Adipocyte (in vitro differentiated cells): ENCODE measurements at regions not wholly inside any gene's neighbourhood (a gene's known extent, or its start where the extent isn't known, plus 50 kb on each side); places are given as distances from the start of the nearest gene placed in this dataset.

Experiments used
- DNase-seq: peaks from one replicate; pipeline ENCODE4 v3.0.0-alpha.2; 2015; ENCODE audit warnings: low read depth
- H3K27me3 ChIP-seq: replicated peaks from 2 replicates; pipeline ENCODE4 v1.7.0; 2013; ENCODE audit warnings: mild to moderate bottlenecking, low read length, moderate library complexity; ENCODE audit not compliant: control insufficient read depth, insufficient read depth
- H3K36me3 ChIP-seq: 2 replicates; pipeline ENCODE4 v1.7.0; 2013; ENCODE audit warnings: low read length, mild to moderate bottlenecking, moderate library complexity; ENCODE audit not compliant: control insufficient read depth, insufficient read depth, severe bottlenecking
- H3K4me1 ChIP-seq: 2 replicates; pipeline ENCODE4 v1.7.0; 2013; ENCODE audit warnings: mild to moderate bottlenecking, low read length, moderate library complexity; ENCODE audit not compliant: control insufficient read depth, insufficient read depth
- H3K4me3 ChIP-seq: 2 replicates; pipeline ENCODE4 v1.7.0; 2013; ENCODE audit warnings: mild to moderate bottlenecking, low read length, moderate library complexity
- H3K9ac ChIP-seq: 2 replicates; pipeline ENCODE4 v1.7.0; 2013; ENCODE audit warnings: mild to moderate bottlenecking, low read length, moderate library complexity
- H3K9me3 ChIP-seq: 2 replicates; pipeline ENCODE4 v1.7.0; 2013; ENCODE audit warnings: mild to moderate bottlenecking, low read length, moderate library complexity; ENCODE audit not compliant: control insufficient read depth

DNA sequence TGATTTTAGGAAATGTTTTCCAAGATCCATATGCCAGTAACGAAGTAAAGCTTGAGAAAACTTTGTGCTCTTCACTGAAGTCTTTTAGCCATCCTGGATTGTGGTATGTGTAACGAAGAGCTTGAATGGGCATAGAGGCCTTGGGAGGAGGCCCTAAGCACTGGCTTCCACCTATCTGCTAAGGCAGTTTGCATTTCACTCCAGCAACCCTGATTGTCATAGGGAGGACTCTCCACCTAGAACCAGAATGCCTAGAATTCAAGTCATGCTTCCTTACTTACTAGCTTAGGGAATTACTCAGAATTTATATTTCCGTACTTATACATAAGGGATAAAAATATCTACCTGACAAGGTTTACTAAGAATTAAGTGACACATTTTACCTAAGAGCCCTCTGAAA, 451.5 kb downstream of the FBXO15 start:
- H3K9me3 ChIP-seq = no peaks in the 10 kb centered on the region
- no peak overlapping the region for H3K9ac ChIP-seq
- no peak overlapping the region for H3K4me3 ChIP-seq
- H3K27me3 ChIP-seq = no peaks in the 10 kb centered on the region
- no peaks in the 10 kb centered on the region for H3K4me1 ChIP-seq
- no peak for DNase-seq
- no peaks in the 10 kb centered on the region for H3K36me3 ChIP-seq

DNA sequence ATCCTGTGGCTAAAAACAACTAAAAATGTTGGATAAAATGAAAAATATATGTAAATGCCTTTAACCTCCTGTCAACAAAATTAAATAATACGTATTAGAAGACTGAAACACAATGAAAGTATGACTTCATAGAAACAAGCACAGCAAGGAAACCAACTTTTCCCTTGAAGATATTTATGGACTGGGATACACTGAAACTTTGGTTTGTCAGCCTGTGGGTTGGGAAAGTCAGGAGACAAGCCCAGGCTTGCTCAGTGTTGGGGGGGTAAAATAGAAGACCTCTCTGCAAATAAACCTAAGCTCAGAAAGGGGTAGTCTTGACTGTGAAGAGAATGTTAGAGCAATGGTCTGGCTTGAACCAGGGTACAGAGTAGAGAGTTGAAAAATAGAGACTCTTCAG, 454.5 kb downstream of the FBXO15 start:
- no peaks in the 10 kb centered on the region for H3K4me1 ChIP-seq
- no peaks in the 10 kb centered on the region for H3K27me3 ChIP-seq
- no peaks in the 10 kb centered on the region for H3K9me3 ChIP-seq
- no peak overlapping the region for H3K9ac ChIP-seq
- no peak overlapping the region for H3K4me3 ChIP-seq
- DNase-seq = no peak
- no peaks in the 10 kb centered on the region for H3K36me3 ChIP-seq

DNA sequence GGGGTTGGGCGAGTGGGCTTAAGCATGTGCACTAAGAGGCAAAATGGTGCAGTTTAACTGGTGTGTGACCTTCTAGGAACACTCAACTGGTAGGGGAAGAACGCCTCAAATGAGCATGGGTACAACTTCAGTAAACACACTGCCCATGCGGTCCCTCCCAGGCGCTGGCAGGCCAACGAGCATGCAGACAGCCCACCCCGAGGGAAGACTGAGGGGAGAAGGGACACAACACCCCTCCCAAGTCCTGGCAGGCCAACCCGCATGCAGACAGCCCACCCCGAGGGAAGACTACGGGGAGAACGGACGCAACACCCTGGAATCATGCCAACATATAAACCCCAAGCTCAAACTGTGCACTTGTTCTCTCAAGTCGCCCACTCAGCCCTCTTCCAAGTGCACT, 456.0 kb downstream of the FBXO15 start:
- H3K9me3 ChIP-seq = no peaks in the 10 kb centered on the region
- H3K36me3 ChIP-seq = no peaks in the 10 kb centered on the region
- no peaks in the 10 kb centered on the region for H3K27me3 ChIP-seq
- H3K9ac ChIP-seq = no peak overlapping the region
- no peaks in the 10 kb centered on the region for H3K4me1 ChIP-seq
- DNase-seq = no peak
- no peak overlapping the region for H3K4me3 ChIP-seq

DNA sequence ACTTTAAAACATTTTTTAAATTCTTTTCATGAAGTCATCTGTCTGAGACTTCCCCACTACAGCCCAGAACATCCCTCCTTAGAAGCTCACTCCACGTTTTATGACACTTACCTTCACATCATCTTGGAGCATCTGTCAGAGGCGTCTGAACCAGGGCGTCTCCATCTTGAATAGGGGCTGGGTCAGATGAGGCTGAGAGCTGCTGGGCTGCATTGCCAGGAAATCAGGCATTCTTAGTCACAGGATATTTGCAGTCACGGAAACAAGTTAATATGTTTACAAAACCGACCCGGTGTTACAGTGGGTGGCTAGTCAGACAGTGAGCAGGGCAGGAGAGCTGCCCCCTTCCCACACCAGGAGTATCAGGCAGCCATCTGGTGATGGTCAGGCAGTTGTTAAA, 456.5 kb downstream of the FBXO15 start:
- Histone ChIP-seq H3K9me3 (no peaks in the 10 kb centered on the region), H3K4me1 (no peaks in the 10 kb centered on the region), H3K27me3 (no peaks in the 10 kb centered on the region), H3K4me3 (no peak overlapping the region), H3K9ac (no peak overlapping the region), H3K36me3 (no peaks in the 10 kb centered on the region)
- peak; percentile 55 for DNase-seq

DNA sequence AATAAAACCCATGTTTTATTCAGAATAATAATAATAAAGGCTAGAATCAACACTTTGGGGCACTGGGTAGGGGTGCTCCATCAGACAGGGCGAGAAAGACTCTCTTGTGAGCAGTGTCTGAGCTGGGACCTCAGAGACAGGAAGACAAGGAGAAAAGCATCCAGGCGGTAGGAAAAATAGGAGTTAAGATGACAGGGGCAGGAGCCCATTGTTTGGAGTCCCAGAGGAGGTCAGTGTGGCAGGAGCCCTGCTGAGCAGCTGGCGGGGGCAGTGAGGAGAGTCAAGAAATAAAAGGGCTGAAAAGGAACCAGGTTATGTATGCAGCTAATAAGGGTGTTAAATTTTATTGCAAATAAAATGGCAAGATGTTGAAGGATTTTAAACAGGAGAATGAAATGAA, 457.4 kb downstream of the FBXO15 start:
- no peak overlapping the region for H3K4me3 ChIP-seq
- no peak overlapping the region for H3K9ac ChIP-seq
- no peaks in the 10 kb centered on the region for H3K36me3 ChIP-seq
- H3K9me3 ChIP-seq = no peaks in the 10 kb centered on the region
- H3K4me1 ChIP-seq = no peaks in the 10 kb centered on the region
- H3K27me3 ChIP-seq = no peaks in the 10 kb centered on the region
- DNase-seq = no peak

DNA sequence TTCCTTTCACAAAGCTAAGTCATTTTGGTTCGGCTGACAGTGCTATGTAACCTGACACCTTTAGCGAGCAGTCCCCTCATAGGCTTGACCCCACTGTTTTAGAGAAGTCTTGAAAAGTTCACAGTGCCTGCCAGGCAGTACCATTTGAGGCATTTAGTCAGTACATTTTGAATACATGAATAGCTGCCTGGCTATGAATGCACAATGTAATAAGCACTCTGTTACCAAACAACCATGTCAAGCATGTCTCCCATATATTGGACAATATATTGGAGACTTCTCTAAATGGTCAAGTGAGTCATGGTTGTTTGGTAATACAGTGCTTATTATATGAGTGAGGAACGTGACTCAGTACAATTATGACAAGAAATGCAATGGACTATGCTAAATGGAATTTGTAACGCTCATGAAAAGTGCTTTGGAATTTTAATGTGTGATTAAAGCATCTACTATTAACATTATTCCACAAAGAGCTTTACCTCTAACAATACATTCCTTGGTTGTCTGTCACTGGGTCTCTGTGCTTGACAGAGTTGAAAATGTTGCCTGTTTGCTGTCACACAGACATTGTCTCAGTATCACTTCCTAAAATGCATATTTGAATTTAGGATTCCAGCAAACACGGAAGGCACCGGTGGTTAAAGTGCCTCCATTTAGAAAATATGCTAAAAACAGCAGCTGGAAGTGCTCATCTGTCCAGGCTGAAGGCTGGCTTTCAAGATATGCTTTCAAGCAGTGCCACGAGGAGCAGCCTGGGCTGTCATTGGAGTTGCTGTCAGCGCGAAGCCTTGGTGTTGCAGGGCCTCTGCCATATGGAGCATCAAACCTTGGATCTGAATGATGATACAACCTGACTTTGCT, 458.6 kb downstream of the FBXO15 start:
- Histone ChIP-seq H3K9ac (no peak overlapping the region), H3K36me3 (no peaks in the 10 kb centered on the region), H3K4me1 (no peaks in the 10 kb centered on the region), H3K9me3 (no peaks in the 10 kb centered on the region), H3K4me3 (no peak overlapping the region), H3K27me3 (no peaks in the 10 kb centered on the region)
- peak; percentile 86 for DNase-seq

DNA sequence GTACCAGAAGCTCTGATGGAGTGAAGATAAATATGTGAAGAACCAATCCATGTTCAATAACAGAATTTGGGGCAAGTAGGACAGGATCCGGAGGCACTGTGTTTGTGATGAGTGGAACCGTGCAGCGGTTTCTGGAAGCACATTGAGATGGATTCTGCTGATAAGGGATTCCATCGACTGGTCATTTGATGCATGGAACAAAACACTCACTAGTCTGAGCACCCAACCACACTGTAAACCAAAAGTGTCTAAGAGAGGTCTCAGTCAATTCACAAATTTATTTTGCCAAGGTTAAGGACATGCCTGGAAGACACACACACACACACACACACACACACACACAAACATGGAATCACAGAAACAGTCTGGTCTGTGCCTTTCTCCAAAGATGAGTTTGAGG, 459.5 kb downstream of the FBXO15 start:
- H3K9me3 ChIP-seq = no peaks in the 10 kb centered on the region
- H3K9ac ChIP-seq = no peak overlapping the region
- H3K4me3 ChIP-seq = no peak overlapping the region
- H3K36me3 ChIP-seq = no peaks in the 10 kb centered on the region
- H3K4me1 ChIP-seq = no peaks in the 10 kb centered on the region
- no peak for DNase-seq
- H3K27me3 ChIP-seq = no peaks in the 10 kb centered on the region

DNA sequence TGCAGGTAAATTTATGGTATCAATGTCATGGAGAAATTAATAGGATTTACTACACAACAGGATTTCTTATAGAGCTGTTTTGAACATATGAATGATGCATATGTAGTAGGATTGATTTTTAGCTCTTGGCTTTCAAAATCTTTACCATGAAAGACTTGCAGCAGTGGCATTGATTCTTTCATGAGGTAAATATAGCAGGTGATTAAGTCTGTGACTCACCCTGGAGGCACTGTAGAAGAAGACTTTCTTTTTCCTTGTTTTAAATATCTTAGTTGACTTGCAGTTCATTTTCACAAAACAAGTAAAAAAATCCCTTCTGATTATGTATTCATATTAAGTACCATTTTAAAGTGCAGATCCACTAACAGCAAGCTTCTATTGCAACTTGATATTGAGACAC, 463.0 kb downstream of the FBXO15 start:
- H3K9ac ChIP-seq = no peak overlapping the region
- no peaks in the 10 kb centered on the region for H3K36me3 ChIP-seq
- H3K4me1 ChIP-seq = no peaks in the 10 kb centered on the region
- DNase-seq = no peak
- H3K9me3 ChIP-seq = no peaks in the 10 kb centered on the region
- no peak overlapping the region for H3K4me3 ChIP-seq
- H3K27me3 ChIP-seq = no peaks in the 10 kb centered on the region

DNA sequence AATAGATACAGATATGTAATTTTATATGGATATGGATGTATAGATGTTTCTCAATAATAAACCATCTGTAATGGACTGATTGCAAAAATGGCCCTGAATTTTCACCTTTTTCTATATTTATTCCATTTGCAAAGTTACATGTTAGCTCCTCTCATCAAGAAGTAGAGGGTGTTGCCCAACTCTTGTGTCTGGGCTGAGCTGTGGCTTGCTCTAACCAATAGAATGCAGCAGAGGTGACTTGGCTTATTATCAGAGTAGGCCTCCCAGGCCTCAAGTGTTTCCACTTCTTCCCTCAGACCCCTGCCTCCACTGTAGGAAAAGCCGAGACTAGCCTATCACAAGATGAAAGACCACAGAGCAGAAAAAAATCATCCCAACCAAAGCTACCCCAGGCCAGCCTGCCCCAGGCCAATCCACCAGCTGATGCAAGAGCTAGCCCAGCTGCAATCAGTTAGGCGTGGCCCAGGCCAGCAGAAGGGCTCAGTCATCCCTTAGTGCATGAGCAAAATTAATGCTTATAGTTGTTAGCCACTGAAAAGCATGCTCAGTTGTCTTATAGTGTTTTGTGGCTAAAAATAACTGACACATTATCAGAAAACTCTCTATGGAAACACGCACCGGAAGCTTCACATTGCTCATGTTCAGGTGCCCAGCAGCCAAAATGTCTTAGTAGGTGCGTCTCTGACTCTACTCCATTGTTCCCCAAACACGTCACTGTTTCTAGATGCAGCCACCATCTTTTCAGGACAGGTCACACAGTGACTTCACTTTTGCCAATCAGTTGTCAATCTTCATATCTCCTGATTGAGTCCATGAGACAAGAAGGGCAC, 464.0 kb downstream of the FBXO15 start:
- no peaks in the 10 kb centered on the region for H3K27me3 ChIP-seq
- no peak overlapping the region for H3K4me3 ChIP-seq
- H3K4me1 ChIP-seq = no peaks in the 10 kb centered on the region
- DNase-seq = peak; percentile 72
- no peaks in the 10 kb centered on the region for H3K36me3 ChIP-seq
- no peaks in the 10 kb centered on the region for H3K9me3 ChIP-seq
- no peak overlapping the region for H3K9ac ChIP-seq

DNA sequence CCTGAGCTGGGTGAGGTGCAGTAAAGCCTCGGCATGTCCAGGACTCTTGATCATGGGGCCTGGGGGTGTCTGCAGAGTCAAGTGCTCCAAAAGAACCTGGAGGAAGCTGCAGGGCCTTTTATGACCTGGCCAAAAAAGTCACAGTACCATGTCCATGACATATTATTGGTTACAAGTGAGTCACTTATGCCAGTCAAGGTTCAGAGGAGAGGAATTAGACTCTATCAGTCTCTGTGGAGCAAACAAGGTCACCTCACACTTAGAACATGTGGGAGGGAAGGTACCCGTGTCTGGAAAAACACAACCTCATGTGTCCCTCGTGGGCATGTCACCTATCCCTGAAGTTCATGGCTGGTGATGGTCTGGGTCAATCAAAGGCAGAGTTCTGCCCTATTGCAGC, 465.7 kb downstream of the FBXO15 start:
- H3K36me3 ChIP-seq = no peaks in the 10 kb centered on the region
- no peak for DNase-seq
- no peaks in the 10 kb centered on the region for H3K4me1 ChIP-seq
- no peak overlapping the region for H3K9ac ChIP-seq
- H3K9me3 ChIP-seq = no peaks in the 10 kb centered on the region
- no peaks in the 10 kb centered on the region for H3K27me3 ChIP-seq
- no peak overlapping the region for H3K4me3 ChIP-seq

DNA sequence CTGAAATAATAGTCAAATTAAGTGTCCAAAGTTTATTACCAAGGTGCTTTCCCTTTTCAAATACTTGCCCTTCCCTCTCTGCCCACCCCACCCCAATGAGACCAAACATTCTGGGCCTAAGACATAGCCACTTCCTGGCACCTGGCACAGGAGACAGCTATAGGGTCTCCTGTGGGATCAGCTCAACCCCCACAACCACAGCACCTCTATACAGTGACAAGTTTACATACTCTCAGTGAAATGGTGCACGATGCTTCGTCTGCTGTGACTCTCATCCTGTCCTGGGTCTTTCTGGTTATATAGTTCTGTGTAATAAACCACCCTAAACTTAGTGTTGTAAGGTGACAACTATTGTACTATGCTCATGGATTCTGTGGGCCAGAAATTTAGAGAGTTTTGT, 466.2 kb downstream of the FBXO15 start:
- Histone ChIP-seq H3K4me1 (no peaks in the 10 kb centered on the region), H3K9ac (no peak overlapping the region), H3K4me3 (no peak overlapping the region), H3K36me3 (no peaks in the 10 kb centered on the region), H3K9me3 (no peaks in the 10 kb centered on the region), H3K27me3 (no peaks in the 10 kb centered on the region)
- DNase-seq = no peak
